Putamen (tissue), 1 donor: ENCODE measurements at regions not wholly inside any gene's neighbourhood (a gene's known extent, or its start where the extent isn't known, plus 50 kb on each side); places are given as distances from the start of the nearest gene placed in this dataset.
"Not testable (repeated sequence)": the region's sequence is repeated elsewhere in the genome, so short reads cannot be mapped to it uniquely, and the experiment has no call there.

Experiments used
- DNase-seq: peaks from one replicate; pipeline ENCODE4 v3.0.0-alpha.2; 2016; ENCODE audit warnings: low spot score

DNA sequence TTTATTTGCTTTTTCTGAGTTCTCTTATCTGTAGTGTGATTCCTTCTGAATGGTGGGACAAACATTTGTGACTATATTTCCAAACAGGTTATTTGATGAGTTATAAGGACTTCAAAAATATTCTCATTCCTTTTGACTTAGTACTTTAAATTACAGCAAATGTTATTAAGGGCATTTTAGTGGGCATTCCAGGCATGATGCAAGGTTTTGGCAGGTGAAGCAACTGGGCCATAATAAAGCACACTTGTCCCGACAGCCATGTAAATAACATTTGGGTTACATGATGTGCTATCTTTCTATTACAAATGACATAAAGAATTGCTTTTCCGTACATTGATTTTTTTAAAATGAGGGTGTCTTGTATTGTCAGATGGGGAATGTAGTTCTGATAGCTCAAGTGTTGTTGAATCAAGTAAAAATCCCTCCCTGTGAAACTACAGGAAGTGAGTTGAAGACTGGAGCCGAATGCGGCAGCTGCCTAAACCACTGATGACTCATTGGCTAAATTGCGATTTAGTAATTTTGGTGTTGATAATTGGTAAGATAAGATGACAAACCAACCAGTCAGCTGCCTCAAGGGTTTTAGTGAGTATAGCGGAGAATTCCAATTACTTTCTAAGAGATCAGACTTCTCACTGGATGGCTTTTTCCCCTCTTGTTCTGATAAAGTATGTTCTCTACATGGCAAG, 231.3 kb upstream of the NPY start:
- no peak for DNase-seq

- DNase-seq, result no peak
Observed at GRCh38 chr7:24054236-24054635, 229.8 kb upstream of the NPY start.

GRCh38 chr7:24057243-24057642, 226.7 kb upstream of the NPY start:
- no peak for DNase-seq

- no peak for DNase-seq
Observed at GRCh38 chr7:24058953-24059352, 225.0 kb upstream of the NPY start.

DNA sequence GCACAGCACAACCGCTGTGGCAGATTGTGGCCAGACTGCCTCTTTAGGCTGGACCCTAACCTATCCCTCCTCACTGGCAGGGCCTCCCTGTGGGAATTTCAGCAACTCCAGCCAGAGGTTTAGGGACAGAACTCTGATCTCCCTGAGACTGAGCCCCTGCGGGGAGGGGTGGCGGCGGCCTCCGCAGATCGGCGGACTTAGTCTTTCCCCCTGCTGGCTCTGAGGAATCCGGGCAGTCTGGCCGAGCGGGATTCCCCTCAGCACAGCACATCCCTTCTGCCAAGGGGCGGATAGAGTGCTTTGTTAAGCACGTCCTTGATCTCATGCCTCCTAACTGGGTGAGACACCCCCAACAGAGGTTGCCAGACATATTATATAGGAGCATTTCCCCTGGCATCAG, 224.2 kb upstream of the NPY start:
- DNase-seq, result no peak

DNA sequence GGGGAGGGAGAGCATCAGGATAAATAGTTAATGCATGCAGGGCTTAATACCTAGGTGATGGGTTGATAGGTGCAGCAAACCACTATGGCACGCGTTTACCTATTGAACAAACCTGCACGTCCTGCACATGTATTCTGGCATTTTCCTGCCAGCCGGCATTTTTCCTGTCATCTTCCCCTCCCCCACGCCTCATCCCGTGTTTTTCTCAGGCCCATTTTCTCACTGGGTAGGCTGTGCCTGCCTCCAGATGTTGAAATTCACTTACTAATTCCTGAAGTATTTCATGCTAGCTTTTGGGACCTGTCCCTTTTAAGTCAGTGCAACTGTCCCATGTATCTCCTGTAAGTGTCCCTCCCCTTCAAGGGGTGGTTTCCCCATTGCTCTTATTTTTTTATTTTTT, 220.3 kb upstream of the NPY start:
- no peak for DNase-seq

- DNase-seq, result no peak
Observed at GRCh38 chr7:24069751-24070150, 214.2 kb upstream of the NPY start.

DNA sequence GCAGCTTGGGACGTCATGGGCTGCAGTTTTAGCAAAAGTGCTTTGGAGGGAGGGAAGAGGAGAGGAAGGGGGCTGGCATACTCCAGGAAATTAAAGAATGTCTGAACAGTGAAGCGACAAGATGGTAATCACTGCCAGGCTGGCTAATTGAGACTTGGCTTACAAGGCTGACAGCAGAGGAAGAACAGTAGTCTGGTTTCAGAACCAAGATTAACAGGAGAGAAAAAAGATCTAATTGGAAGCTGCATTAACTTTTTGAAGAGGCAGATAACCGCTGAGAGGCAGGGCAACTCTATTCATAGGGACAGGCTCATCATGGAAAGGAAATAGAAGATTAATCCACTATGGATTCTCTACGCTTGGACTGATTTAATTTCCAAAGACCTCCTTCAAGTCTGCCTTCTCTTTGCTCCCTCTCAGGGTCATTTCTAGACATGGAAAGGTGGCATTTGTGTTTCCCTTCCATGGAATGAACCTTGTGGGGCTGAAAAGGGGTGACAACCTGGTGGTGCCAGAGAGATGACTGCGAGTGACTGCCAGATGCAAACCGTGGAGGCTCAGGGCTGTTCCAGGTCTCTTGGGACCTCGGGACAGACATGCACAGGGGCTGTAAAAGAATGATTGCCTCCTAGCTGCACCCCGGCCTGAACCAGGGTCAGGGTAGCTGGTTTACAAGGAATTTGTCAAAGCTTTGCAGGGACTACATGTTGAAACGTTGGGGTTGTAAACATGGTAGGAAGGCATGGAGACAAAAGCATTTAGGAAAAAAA, 210.2 kb upstream of the NPY start:
- DNase-seq, result no peak

DNA sequence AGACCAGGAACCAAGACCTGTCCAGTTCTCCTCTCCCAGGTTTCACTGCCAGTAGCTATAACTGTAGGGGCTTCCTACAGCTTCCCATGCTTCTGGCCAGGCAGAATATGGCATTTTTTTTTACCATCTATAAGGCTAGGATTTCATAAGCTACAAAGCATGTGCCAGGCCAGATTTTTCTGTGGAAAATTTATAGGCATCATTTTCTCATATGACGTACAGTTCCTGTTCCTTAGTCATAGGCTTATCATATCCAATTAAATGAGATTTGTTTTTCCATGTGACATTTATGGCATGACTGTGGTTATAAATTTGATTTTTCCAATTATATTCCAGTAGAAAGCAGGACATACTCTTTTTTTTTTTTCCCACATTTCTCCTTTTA, 208.6 kb upstream of the NPY start:
- DNase-seq, result no peak

GRCh38 chr7:24082826-24083225, 201.2 kb upstream of the NPY start:
- no peak for DNase-seq

DNA sequence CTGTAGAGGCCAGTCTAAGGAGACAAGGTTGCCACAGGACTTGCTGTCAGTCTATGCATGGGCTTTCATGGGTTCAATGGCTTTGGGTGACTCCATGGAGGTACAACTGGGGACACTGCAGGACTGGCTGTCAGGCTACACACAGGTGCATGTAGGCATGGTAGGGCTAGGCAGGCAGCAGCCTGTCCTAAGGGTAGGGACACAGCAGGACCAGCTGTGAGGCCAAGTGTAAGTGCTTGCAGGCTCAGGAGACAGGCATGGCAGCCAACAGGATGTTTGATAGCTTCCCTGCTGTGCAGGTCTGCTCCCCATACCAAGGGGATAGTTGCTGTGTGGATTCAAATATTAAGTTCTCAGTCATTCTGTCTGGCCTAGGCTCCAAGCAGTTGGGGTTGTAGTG, 181.0 kb upstream of the NPY start:
- no peak for DNase-seq

GRCh38 chr7:24108906-24109376, 175.0 kb upstream of the NPY start:
- DNase-seq, result no peak

- no peak for DNase-seq
Observed at GRCh38 chr7:24110056-24110455, 173.9 kb upstream of the NPY start.

DNA sequence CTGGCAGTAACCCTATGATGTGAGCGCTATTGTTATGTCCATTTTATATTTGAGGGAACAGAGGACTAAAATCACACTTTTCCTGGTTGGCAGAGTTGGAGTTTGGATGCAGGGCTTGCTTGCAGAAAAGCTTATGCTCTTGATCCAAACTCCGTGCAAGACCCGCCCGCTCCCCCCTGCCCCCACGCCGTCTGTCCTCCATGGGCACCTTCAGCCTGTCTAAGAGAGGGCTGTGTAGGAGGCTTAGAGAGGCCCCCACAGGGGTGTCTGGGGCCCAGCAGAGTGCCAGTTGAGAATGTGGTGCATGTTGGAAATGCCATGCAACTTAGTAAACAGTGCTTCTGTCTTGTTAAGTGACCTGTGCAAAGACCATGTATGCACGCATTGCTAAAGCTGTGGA, 170.5 kb upstream of the NPY start:
- DNase-seq, result no peak

DNA sequence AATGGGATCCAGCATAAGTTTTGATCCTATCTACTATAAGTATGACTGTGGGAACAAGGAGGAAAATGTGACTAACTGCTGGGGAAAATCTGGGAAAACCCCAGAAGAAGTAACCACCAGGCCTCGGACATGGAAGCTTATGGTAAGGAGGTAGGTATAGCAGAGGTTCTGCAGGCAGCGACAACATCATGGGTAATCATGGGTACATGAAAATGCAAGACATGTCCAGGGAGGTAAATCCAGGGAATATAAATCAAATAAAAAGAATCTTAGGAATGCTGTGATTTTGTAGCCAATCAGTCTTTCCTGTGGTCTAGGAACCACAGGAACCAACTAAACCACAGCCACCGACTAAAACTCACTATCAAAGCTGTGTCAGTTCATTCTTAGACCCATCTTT, 168.3 kb upstream of the NPY start:
- DNase-seq, result no peak

- not testable (repeated sequence) for DNase-seq
Observed at GRCh38 chr7:24117903-24118499, 166.0 kb upstream of the NPY start.

- no peak for DNase-seq
Observed at GRCh38 chr7:24119852-24120251, 164.1 kb upstream of the NPY start.

- DNase-seq, result no peak
Observed at GRCh38 chr7:24123076-24123475, 160.9 kb upstream of the NPY start.

GRCh38 chr7:24125765-24126164, 158.2 kb upstream of the NPY start:
- DNase-seq, result no peak

GRCh38 chr7:24127930-24128329, 156.1 kb upstream of the NPY start:
- DNase-seq, result no peak

DNA sequence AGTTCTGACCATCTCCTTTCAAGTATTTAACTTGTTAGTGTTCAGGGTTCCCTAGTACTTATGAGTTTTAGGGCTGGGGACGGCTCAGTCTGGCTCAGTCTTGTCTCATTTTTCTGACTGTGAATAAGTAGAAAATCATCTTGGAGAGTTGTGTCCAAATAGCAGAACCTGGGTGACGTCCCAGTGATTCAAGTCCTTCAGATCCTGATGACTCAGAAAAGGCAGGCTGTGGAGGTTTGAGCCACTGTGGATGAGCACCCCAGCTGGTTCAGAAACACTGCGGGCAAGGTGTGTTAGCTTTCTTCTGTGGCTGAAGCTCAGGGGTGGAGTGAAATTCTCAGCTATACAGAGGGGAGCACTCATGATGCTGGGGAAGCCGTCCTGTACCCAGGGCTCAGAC, 154.4 kb upstream of the NPY start:
- DNase-seq, result no peak

GRCh38 chr7:24130631-24131030, 153.4 kb upstream of the NPY start:
- DNase-seq, result no peak

GRCh38 chr7:24133691-24134090, 150.3 kb upstream of the NPY start:
- DNase-seq, result no peak
